NCI-H2196 (cell line): ENCODE measurements at regions not wholly inside any gene's neighbourhood (a gene's known extent, or its start where the extent isn't known, plus 50 kb on each side); places are given as distances from the start of the nearest gene placed in this dataset.
"Not testable (repeated sequence)": the region's sequence is repeated elsewhere in the genome, so short reads cannot be mapped to it uniquely, and the experiment has no call there.

Experiments
- DNase-seq: peaks from one replicate; lab custom pipeline; 2025; ENCODE audit not compliant: unreplicated experiment; lab: John Stamatoyannopoulos, UW

DNA sequence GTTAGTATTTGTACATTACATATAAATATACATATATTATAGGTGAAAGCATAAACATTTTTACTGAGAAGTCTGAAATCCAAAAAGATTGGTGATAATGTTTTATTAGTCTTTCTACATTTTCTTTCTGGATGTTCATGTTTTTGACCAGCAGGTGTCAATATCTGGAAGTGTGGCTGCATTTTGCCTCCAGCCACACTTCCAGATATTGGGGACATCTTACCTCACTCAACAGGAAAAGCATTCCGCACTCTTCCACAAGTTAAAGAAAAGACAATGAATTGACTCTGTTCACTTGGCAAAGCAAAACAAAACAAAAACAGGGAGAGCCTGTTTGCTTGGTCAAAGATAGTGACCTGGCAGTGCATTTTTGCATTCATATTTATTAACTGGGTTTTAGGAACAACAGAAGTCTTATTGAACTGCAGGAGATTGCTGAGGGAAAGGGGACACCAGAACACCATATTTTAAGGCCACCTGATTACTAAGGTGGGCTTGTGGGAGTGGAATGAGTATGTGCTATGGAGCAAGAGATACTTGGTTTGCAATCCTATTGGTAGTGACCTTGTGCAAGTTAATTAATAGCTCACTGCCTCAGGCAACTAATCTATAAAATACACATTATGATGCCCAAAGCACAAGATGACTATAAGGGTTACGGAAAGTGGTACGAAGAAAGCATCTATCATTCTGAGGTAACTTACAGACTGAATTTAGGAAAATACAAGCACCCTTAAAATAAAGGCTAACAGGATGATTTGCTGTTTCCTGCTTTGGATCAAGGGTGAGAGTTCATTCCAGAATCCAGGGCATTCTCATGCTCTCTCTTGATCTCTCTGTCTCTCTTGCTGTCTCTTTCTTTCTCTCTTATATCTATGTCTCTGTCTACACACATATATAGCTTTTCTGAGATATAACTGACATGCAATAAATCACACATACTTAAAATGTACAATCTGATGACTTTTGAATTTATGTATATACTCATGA is 389.9 kb upstream of the EMCN start:
- DNase-seq: no peak

DNA sequence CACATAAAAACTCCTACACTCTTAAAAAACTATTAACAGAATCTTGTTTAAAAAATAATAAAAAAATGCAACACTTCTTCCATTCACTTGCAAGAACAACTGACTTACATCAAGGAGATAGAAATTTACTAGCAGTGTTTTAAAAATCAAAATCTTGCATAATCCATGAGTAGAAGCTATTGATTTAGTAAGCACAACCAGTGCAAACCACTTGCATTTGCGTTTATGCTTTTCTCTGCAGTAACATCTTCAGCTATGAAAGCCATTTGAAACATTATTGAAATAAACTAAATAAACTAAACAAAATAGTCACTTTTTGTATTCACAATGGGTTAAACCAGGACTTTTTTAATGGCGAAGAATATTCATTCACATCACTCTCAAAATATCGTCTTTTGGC is 389.2 kb upstream of the EMCN start:
- DNase-seq: no peak

DNA sequence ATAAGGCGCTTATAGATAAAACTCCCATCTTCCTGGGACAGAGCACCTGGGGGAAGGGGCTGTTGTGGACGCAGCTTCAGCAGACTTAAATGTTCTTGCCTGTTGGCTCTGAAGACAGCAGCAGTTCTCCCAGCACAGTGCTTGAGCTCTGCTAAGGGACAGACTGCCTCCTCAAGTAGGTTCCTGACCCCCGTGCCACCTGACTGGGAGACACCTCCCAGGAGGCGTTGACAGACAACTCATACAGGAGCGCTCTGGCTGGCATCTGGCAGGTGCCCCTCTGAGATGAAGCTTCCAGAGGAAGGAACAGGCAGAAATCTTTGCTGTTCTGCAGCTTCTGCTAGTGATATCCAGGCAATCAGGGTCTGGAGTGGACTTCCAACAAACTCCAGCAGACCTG is 383.1 kb upstream of the EMCN start:
- not testable (repeated sequence) for DNase-seq

DNA sequence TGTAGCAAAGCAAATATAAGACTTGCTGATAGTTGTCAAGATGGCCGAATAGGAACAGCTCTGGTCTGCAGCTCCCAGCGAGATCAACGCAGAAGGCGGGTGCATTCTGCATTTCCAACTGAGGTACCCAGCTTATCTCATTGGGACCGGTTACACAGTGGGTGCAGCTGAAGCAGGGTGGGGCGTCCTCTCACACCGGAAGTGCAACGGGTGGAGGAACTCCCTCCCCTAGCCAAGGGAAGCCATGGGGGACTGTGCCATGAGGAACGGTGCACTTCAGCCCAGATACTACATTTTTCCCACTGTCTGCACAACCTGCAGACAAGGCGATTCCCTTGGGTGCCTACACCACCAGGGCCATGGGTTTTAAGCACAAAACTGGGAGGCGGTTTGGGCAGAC is 382.3 kb upstream of the EMCN start:
- no peak for DNase-seq

DNA sequence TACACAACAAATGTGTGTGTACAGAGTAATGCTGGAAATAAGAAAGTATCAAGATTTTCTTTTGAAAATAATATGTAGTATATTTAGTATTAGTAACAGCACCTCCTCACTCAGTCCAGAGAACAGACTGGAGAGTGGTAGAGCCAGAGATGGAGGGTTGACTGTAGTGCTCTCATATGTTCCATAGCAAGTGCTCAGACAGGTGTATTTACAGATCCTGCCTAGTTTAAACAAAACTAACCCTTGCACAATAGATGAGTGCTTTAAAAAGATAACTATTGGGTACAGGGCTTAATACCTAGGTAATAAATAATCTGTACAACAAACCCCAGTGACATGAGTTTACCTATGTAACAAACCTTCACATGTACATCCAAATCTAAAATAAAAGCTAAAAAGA is 381.0 kb upstream of the EMCN start:
- DNase-seq: peak; percentile 2

DNA sequence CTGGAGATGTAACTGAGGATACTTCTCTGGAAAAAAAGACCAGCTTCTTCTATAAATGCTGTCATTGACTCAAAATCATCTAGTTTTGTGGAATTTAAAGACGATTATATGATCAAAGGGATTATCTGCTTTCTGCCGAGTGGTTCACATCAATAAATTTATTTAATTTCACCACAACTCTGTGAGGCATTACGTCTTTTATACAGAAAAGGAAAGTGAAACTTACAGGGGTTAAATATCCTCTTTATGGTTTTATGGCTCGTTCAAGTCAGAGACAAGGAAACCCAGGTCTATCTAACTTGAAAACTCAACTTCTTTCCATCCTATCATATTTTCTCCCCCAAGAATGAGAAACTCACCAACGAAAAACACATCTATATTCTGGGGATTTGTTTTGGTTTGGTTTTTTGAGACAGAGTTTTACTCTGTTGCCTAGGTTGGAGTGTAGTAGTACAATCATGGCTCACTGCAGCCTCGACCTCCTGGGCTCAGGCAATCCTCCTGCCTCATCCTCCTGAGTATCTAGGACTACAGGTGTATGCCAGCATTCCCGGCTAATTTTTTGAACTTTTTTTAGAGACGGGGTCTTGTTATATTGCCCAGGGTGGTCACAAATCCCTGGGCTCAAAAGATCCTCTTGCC is 377.9 kb upstream of the EMCN start:
- DNase-seq: no peak

DNA sequence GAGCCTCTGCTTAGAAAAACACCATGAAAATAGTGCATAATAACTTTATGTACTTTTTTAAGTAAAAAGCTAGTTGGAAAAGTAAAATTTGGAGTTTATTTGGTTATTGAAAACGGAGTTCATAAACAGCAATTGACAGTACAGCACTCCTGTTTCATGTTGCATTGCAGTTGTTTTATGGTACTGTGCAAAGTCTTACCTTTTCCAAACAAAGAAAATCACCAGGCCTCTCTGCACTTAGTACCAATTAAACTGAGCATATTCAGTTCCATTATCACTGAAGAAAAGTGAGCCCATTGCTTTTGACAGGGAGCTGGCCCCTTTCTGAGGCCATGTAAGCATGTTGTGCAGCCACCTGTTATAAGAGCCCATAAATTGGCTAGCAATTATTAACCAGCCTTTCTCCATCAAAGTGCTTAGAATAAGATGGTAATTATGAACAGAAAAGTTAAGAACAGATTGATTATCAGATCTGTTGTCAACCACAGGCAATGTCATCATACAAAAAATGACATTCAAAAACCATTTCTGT is 376.6 kb upstream of the EMCN start:
- DNase-seq: no peak

DNA sequence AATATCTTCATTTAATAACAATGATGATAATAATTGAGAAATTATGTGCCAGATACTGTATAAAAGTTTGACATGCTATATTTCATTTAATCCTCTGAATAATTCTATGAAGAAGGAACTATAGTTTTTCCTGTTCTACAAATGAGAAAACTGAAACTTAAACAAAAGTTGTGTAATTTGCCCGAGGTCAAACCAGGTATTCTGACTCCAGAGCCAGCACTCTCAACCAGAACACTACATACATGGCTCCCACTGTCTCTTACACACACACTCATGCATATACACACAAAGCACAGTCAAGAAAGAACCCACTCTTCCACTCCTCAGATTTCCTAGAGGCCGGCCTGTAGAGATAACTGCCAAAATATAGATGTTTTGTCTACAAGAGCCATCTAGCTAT is 374.0 kb upstream of the EMCN start:
- no peak for DNase-seq

DNA sequence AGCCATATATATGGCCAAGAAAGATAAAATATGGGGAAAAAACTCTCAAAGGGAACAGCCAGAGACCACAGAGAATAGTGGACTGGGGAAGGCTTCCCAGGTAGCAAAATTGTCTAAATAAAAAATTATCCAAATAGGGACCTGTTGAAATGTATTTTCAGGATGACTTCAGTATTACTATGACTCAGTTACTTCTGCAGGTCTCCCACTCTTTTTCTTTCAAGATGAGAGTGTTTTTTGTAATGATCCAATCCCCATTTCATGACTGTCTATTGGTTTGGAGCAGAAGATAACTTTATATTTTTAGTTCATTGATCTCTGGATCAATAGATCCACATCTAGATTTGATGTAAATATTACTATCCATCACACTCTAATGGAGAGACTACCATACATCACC is 372.1 kb upstream of the EMCN start:
- no peak for DNase-seq

DNA sequence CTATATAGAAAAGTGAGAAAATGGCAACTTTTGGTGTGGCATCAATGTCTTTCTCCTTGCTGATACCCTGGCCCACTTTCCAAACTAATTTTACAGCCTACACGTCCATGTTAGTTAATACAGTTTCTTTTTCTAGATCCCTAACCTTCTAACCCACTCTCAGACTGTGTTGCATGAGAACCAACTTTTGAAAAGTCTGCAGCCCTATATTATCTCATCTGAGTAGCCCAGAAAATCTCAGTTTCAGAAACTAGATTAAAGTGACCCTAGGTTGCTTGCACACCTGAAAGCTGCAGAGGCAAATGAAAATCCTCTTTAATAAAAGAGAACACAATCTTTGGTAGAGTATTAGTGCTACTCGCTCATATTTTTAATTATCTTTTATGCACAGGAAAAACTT is 371.6 kb upstream of the EMCN start:
- DNase-seq: no peak

DNA sequence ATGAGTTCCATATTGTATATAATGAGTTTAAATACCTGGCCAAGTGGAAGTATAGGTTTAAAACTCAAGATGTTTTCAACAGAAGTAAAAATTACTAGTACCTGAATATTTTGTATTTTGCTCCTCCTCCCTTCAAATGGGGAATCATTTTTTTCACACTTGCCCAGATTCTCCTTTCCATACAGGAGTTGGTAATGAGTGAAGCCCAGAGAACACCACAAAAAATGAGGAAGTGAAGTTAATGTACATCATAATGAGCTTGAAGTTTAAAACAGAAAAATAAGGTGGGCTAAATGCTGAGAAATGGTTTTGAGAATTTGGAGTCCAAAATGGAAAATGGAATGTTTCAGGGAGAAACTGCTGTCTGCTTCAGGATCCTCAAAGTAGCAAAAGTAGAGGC is 364.8 kb upstream of the EMCN start:
- DNase-seq: no peak

DNA sequence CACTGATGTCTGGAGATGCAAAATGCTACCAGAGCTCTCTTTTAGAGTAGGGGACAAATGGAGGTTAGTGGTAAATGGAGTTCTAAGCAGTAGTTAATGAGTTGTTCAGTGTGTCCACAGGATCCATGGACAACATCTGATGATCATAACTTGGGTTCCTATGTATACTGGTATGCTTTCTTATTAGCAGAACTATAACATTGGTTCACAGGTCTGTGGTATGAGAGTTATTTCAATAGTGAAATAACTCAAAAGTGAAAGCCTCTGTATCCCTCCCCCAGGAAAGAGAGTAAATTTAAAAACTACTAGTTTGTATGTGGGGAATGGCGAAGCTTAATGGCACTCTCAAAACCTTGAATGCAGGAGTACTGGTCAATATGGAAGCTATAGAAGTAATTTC is 363.5 kb upstream of the EMCN start:
- DNase-seq: no peak

DNA sequence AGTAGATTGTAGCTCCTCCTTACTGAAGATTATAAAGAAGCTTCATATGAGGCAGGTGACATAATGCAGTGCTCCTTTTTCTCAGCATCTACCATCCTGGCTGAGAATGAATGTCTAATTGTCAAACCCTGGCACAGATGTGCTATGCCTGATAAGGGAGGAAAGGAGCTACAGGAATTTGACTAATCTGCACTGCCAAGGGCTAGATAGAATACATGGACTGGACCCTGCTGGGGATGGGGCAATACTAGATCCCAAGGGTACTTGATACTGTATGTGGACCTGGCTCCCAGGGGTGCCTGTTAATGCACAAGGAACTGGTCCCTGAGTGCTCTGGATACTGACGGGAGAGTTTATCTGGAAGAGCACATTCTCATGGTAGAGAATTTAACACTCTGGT is 362.2 kb upstream of the EMCN start:
- DNase-seq: no peak

DNA sequence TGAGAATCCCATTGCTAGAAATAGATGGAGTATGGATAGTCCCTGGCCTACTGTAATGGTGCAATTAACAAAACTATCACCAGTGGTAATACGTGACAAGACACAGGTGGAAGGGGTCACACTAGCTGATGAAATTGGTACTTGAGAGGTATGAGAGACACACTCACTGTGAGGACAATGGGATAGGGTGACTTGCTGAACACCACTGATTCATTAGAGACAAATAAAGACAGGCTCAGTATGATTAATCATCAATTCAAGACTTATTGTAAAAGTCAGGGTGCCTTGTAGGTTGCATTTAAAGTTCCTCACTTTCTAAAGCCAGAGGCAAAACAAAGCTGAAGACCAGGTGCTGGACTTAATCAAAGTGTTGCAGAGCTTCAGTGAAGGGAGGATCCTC is 361.6 kb upstream of the EMCN start:
- no peak for DNase-seq

DNA sequence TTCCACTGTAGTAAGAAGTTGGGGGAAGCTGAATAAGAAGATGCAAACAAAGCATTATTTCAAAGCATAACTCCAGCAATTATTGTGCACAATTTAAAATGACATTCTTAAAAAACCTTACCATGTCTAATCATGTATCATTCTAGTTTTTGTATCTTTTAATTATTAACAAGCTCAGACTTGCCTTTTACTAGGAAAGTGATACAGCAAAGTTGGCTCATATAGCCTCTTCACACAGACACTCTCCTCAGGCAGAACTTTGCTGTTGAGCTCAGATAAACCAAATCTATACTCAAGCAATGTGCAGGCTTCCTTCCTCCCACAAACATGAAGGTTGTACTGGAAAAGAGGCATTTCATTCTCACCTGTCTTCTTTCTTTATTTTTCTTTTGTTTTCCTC is 358.7 kb upstream of the EMCN start:
- no peak for DNase-seq

DNA sequence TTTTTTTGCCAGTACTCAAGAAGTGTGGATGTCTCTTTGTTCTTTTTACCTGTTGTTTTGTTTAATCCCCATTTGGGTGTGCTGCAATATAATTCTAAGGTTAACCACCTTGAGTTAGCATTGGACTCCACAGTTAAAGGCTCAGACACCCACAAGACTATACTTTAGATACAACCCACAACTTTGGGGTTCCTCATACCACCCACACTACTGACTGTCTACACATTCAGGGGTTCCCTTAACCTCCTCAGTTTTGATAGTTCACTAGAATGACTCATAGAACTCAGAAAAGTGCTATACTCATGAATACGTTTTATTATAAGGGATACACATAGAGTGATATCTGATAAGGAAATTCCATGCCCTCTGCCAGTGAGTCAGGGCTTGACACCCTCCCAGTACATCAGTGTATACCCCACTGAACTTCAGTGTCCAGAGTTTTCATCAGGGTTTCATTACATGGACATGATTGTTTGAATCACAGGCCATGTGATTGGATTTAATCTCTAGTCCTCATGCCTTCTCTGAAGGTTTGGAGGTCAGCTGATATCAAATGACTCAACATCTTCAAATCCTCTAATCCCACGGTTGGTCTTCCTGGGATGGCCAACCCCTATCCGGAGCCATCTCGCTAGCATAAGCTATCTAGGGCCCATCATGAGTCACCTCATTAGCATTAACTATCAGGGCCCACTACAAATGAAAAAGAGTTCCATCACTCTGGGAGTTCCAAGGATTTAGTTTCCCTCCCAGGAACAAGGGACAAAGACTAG is 357.7 kb upstream of the EMCN start:
- no peak for DNase-seq

DNA sequence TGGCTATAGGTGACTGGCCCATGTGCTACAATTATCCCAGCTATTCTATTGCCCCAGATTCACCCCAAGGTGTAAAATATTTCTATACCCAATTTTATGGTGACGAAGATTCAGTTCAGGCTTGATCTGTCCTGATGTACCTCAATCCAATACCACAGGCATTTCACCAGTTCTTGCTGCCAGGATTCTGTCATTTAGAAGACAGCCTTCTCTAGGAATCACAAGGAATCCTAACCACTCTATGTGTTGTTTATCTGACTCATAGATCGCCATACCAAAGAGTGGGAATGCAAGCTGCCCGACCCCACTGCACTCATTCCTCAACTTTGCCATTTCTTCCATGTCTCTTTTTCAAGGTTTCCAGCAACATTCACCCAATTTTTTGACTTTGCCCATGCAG is 355.0 kb upstream of the EMCN start:
- DNase-seq: no peak

DNA sequence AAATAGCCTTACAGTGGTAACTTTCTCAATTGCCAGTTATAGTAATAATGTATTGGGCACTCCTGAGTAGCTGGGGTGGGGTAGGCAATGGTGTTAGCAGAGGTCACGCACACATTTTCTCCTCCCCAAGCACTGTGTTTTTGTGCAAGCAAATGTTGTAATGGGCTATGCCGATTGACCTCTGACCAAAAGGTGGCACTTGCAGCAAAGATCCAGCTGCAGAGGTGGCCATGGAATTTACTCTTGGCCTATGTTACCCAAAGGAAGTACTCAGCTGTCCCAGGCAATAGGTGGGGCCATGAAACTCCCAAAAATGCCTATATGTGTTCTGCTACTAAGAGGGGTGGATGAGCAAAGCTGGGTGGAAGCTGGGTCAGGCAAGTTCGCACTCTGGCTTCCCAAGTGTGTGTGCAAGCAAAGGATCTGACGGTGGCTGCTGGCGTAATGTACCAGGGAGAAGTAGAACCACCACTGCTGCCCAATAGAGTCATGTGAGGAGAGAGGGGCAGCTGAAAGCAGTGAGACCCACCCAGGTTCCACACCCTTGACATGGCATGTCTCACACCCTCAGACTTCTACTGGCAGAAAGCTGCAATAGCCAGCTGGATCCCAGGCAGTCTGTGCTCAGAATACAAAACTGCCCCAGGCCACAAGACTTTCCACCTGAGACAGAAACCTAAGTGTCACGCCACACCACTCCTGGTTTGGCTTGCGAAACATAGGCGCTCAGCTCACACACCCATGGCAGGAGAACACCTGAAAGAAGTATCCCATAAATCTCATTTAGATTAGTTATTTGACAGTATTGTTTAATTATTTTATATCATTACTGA is 353.3 kb upstream of the EMCN start:
- no peak for DNase-seq

DNA sequence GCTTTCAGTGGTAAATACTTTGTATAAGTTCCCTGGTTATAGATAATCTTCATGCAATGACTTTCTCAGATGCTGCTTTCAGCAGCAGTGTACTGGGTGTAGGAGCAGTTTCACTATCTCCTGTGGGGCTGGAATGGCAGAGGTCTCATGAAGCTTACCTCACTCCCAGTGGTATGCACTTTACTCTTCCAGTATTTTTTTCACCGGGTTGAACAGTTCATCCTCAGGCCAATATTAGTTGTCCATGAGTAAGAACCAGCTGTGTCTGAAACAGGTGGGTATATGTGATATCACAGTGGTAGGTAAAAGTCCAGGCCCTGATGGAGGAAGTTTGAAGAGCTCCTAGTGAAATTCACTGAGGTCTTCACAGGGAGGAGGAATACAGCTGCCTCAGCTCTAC is 351.5 kb upstream of the EMCN start:
- no peak for DNase-seq

DNA sequence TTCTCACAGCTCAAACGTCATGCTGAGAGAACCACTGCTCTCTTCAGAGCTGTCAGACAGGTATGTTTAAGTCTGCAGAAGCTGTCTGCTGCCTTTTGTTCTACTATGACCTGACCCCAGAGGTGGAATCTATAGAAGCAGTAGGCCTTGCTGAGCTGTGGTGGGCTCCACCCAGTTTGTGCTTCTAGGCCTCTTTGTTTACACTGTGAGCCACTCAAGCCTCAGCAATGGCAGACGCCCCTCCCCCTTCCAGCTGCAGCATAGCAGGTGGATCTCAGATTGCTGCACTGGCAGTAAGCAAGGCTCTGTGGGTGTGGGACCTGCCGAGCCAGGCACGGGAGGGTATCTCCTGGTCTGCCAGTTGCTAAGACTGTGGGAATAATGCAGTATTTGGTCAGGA is 350.5 kb upstream of the EMCN start:
- DNase-seq: peak; percentile 7

DNA sequence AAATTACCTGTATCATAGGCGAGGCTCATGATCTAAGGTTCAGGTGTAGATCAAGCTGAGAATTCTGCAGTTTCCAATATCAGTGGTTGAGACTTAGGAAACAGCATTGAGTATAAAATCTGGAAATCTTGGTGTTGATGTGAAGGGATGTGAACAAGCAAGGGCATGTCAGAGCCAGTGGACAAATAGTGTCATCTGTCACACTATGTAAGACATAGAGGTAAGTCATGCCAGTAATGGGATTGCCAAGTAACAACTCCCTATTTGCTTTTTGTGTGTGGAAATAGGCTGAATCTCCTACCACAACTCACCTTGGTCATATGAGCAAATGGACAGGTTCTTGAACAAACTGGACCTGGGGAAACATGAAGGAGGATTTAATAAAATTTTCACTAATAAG is 334.5 kb upstream of the EMCN start:
- DNase-seq: no peak
